Spleen (tissue), 7 donors: ENCODE measurements at regions not wholly inside any gene's neighbourhood (a gene's known extent, or its start where the extent isn't known, plus 50 kb on each side); places are given as distances from the start of the nearest gene placed in this dataset.

Source experiments
- CTCF ChIP-seq, 11 experiments: fragments of 200-600 bp in 7 of 11; fragments of 450-650 bp in 4 of 11; sonication (generic) in 4 of 11; IDR thresholded peaks in 8 of 11; conservative IDR thresholded peaks in 3 of 11; 1 replicate in 7 of 11; 2 replicates in 4 of 11; pipeline versions ENCODE4 v1.4.0 to v1.8.0; 2016 to 2021; ENCODE audit warnings: antibody characterized with exemption in 11 of 11, inconsistent platforms in 4 of 11, mild to moderate bottlenecking in 1 of 11
- POLR2A ChIP-seq, 3 donors: fragments of 450-650 bp; IDR thresholded peaks; one replicate each; pipeline ENCODE4 v1.5.1; 2017; ENCODE audit warnings: antibody characterized with exemption in 3 of 3, mild to moderate bottlenecking in 1 of 3
- donor health status: DM: no; HTN: no; CAD: no; lungs with moderate emphysema.
- donor health status: DM: no; HTN: no; CAD: no.
- donor health status: DM: no; HTN: no; CAD: no.

- TF ChIP-seq CTCF (IDR thresholded peaks at IDR 0.05 in 8 of 11, conservative IDR thresholded peaks at IDR 0.05 in 3 of 11) (no peak), POLR2A (IDR thresholded peaks at IDR 0.05) (no peak)
These were observed 91.6 kb upstream of the CAMK1G start for GRCh38 chr1:209491897-209492296.
